Tibial nerve (tissue), 4 donors: ENCODE measurements at regions not wholly inside any gene's neighbourhood (a gene's known extent, or its start where the extent isn't known, plus 50 kb on each side); places are given as distances from the start of the nearest gene placed in this dataset.

ENCODE experiments used
- DNase-seq, 2 donors: peaks; one replicate each; pipeline ENCODE4 v3.0.0-alpha.2; 2019; ENCODE audit warnings: low spot score in 2 of 2
- H3K27ac ChIP-seq, 4 donors: fragments of 200-600 bp; sonication (generic) in 3 of 4; one replicate each; pipeline ENCODE4 v1.5.1; 2017 to 2019; ENCODE audit warnings: mild to moderate bottlenecking in 1 of 4
- H3K27me3 ChIP-seq, 2 donors: fragments of 200-600 bp; sonication (generic) in 1 of 2; one replicate each; pipeline versions ENCODE4 v1.5.1 to v1.6.0; 2017 to 2019
- H3K36me3 ChIP-seq, 3 donors: fragments of 200-600 bp; sonication (generic); one replicate each; pipeline ENCODE4 v1.5.1; 2018 to 2019
- H3K4me1 ChIP-seq, 4 donors: fragments of 200-600 bp; sonication (generic) in 3 of 4; one replicate each; pipeline ENCODE4 v1.5.1; 2017 to 2019
- H3K4me3 ChIP-seq, 4 donors: fragments of 200-600 bp; sonication (generic) in 3 of 4; one replicate each; pipeline ENCODE4 v1.5.1; 2017 to 2019; ENCODE audit warnings: mild to moderate bottlenecking in 1 of 4, moderate library complexity in 1 of 4
- H3K9me3 ChIP-seq, 4 donors: fragments of 200-600 bp; sonication (generic) in 3 of 4; one replicate each; pipeline ENCODE4 v1.5.1; 2017 to 2019
- CTCF ChIP-seq, 5 experiments: fragments of 200-600 bp in 3 of 5; fragments of 450-650 bp in 2 of 5; sonication (generic) in 3 of 5; IDR thresholded peaks; one replicate each; pipeline ENCODE4 v1.5.1; 2016 to 2019; ENCODE audit warnings: antibody characterized with exemption in 5 of 5, mild to moderate bottlenecking in 3 of 5, moderate library complexity in 2 of 5
- EP300 ChIP-seq, 2 donors: sonication (generic); formaldehyde crosslinking; IDR thresholded peaks; one replicate each; pipeline ENCODE4 v1.6.1; 2017; ENCODE audit warnings: antibody characterized with exemption in 2 of 2, mild to moderate bottlenecking in 1 of 2
- POLR2A ChIP-seq, 2 donors: fragments of 450-650 bp; IDR thresholded peaks; one replicate each; pipeline ENCODE4 v1.6.1; 2017; ENCODE audit warnings: antibody characterized with exemption in 2 of 2, mild to moderate bottlenecking in 2 of 2, moderate library complexity in 2 of 2
- WGBS, 2 donors: methylation state at CpG; one replicate each; pipeline ENCODE4 v1.1.5; 2018; 5-methylcytosine and 5-hydroxymethylcytosine counted together

- WGBS, 2 donors, result 80 to 81% methylated on average over 6 of the region's 6 CpGs
- no peaks in the 10 kb centered on the region for H3K4me1 ChIP-seq
- H3K9me3 ChIP-seq, result no peaks in the 10 kb centered on the region
- TF ChIP-seq CTCF (IDR thresholded peaks at IDR 0.05), result no peak
- no peak for TF ChIP-seq EP300 (IDR thresholded peaks at IDR 0.05)
- no peak for TF ChIP-seq POLR2A (IDR thresholded peaks at IDR 0.05)
- H3K27ac ChIP-seq, result no peak overlapping the region
- no peak for DNase-seq
- no peaks in the 10 kb centered on the region for H3K27me3 ChIP-seq
- no peaks in the 10 kb centered on the region for H3K36me3 ChIP-seq
- H3K4me3 ChIP-seq, result no peak overlapping the region
Observed at GRCh38 chr12:107500307-107500706, 185.3 kb upstream of the PWP1 start.

GRCh38 chr12:107501681-107502080, 183.9 kb upstream of the PWP1 start:
- H3K36me3 ChIP-seq, result no peaks in the 10 kb centered on the region
- H3K27ac ChIP-seq, result no peak overlapping the region
- H3K9me3 ChIP-seq, result no peaks in the 10 kb centered on the region
- DNase-seq, result no peak
- TF ChIP-seq POLR2A (IDR thresholded peaks at IDR 0.05) (no peak), EP300 (IDR thresholded peaks at IDR 0.05) (no peak), CTCF (IDR thresholded peaks at IDR 0.05) (no peak)
- H3K4me1 ChIP-seq, result no peaks in the 10 kb centered on the region
- 86% methylated on average over 4 of the region's 4 CpGs for WGBS, 2 donors
- H3K4me3 ChIP-seq, result no peak overlapping the region
- no peaks in the 10 kb centered on the region for H3K27me3 ChIP-seq

DNA sequence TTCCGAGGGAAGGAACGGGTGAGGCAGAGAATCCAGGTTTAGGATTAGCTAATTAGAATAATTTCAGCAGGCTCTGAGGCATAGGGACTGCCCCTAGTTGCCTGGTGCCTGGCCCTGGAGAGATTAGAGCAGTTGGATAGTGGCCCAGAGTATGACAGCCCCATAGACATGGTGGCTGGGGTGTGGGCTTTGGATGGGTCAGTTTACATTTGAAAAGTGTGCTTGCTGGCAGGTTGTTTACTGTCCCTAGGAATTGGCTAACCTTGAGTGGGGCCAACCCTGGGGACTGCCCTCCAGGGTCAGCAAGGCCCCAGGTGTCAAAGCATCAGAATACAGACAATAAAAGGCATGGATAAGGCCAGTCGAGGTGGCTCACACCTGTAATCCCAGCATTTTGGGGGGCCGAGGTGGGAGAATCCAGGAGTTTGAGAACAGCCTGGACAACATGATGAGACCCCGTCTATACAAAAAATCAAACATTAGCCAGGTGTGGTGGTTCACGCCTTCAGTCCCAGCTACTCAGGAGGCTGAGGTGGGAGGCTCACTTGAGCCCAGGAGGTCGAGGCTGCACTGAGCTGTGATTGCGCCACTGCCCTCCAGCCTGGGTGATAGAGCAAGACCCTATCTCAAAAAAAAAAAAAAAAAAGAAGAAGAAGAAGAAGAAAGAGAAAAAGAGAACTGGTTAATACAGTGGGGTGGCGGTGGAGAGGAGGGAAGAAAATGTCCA, 182.3 kb upstream of the PWP1 start:
- Histone ChIP-seq H3K4me1 (no peaks in the 10 kb centered on the region), H3K27ac (no peak overlapping the region), H3K9me3 (no peaks in the 10 kb centered on the region), H3K4me3 (no peak overlapping the region), H3K36me3 (no peaks in the 10 kb centered on the region), H3K27me3 (no peaks in the 10 kb centered on the region)
- TF ChIP-seq CTCF (IDR thresholded peaks at IDR 0.05) (no peak), POLR2A (IDR thresholded peaks at IDR 0.05) (no peak), EP300 (IDR thresholded peaks at IDR 0.05) (no peak)
- WGBS, 2 donors, result 87% methylated on average over 9 of the region's 9 CpGs
- DNase-seq, result no peak

DNA sequence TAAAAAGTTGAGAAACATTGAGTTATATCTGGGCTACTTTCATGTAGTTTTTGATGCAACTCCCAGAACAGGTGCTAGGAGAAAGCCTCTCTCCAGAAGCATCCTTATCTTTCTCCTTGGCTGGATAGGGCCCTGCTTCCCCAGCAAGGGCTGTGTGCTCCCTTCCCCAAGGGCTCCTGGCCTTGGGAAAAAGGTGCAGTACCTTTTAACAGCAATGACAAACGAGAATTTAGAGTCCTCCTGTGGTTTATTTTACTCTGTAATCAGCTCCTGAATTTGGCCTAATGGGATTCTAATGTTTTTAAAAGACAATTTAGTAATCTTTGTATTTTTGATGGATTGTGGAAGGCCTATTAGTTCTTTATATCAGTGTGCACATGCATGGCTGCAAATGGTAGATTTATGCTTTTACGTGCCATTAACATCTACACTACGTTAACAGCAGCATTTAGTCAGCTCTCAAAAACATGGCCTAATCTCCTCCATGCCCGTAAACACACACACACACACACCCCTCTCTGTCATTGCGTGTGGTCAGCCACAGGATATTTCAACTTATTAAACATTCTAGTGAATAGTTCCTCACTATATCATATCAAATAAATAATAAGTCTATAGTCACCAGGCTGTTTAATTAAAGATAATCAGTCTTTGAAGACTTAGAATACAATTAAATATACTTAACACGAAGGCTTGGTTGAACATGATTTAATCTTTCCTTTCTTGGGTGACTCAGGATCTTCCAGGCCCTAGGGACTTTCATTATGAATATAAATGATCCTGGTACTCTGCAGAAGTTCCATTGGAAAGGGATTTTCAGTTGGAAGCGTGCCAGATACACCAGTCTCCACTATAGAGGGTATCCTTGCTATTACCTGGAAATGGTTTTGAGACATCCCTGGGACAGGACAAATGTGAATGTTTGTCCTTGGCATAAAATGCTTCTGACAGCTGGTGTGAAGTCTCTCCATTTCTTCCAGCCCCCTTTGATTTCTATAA, 181.4 kb upstream of the PWP1 start:
- no peaks in the 10 kb centered on the region for H3K9me3 ChIP-seq
- H3K36me3 ChIP-seq, result no peaks in the 10 kb centered on the region
- no peaks in the 10 kb centered on the region for H3K27me3 ChIP-seq
- H3K4me3 ChIP-seq, result no peak overlapping the region
- H3K27ac ChIP-seq, result no peak overlapping the region
- 75 to 76% methylated on average over 7 of the region's 7 CpGs for WGBS, 2 donors
- TF ChIP-seq POLR2A (IDR thresholded peaks at IDR 0.05) (no peak), EP300 (IDR thresholded peaks at IDR 0.05) (no peak), CTCF (IDR thresholded peaks at IDR 0.05) (no peak)
- no peaks in the 10 kb centered on the region for H3K4me1 ChIP-seq
- DNase-seq, result no peak

DNA sequence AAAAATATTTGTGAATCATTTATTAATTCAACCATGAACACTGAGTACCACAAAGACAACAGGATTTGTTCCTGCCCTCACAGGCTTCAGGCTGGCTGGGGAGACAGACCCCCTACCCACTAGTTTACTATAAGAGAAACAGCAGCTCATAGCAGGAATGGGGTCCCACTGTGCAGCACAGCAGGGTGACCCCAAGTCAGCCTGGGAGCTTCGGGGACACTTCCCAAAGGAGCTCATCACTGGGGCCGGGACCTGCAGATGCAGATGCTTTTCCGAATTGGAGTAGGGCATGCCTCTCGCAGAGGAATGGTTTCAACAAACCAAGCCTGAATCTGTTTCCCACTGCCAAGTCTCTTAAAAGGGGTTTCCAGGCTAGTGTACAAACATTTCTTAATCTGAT, 176.2 kb upstream of the PWP1 start:
- H3K4me1 ChIP-seq, result peaks cover 0 to 15% (median 0%) of the 10 kb centered on the region in 4 donors
- 48 to 49% methylated on average over 4 of the region's 4 CpGs for WGBS, 2 donors
- no peak overlapping the region for H3K4me3 ChIP-seq
- no peaks in the 10 kb centered on the region for H3K9me3 ChIP-seq
- no peaks in the 10 kb centered on the region for H3K27me3 ChIP-seq
- no peak overlapping the region for H3K27ac ChIP-seq
- DNase-seq, result no peak
- no peak for TF ChIP-seq POLR2A (IDR thresholded peaks at IDR 0.05)
- no peak for TF ChIP-seq EP300 (IDR thresholded peaks at IDR 0.05)
- TF ChIP-seq CTCF (IDR thresholded peaks at IDR 0.05), result no peak
- no peaks in the 10 kb centered on the region for H3K36me3 ChIP-seq
